OCI-LY3 (cell line): ENCODE measurements at regions not wholly inside any gene's neighbourhood (a gene's known extent, or its start where the extent isn't known, plus 50 kb on each side); places are given as distances from the start of the nearest gene placed in this dataset.

ENCODE experiments used
- H2AFZ ChIP-seq: fragments of 200-600, 300-600 bp; shearing (Covaris generic); 2 replicates; pipeline ENCODE4 v1.6.0; 2014; ENCODE audit warnings: antibody characterized with exemption, low read depth, low read length
- H3K27ac ChIP-seq: fragments of 200-600, 300-600 bp; sonication (generic); 2 replicates; pipeline ENCODE4 v1.5.1; 2014; ENCODE audit warnings: mild to moderate bottlenecking, low read length, moderate library complexity, mixed read lengths
- H3K27me3 ChIP-seq: fragments of 200-600, 300-600 bp; sonication (generic); 2 replicates; pipeline ENCODE4 v1.6.1; 2014; ENCODE audit warnings: low read depth, low read length, mixed read lengths
- H3K36me3 ChIP-seq: fragments of 200-600, 300-600 bp; sonication (generic); replicated peaks from 2 replicates; pipeline ENCODE3; 2014; ENCODE audit warnings: low read depth, low read length, mixed read lengths
- H3K4me1 ChIP-seq: fragments of 300-600, 200-600 bp; sonication (generic); 2 replicates; pipeline ENCODE4 v1.6.1; 2014; ENCODE audit warnings: low read length, mixed read lengths
- H3K4me2 ChIP-seq: fragments of 200-600, 300-600 bp; sonication (generic); 2 replicates; pipeline ENCODE4 v1.6.1; 2014; ENCODE audit warnings: low read length, mixed read lengths
- H3K4me3 ChIP-seq: fragments of 300-600, 200-600 bp; sonication (generic); 2 replicates; pipeline ENCODE4 v1.5.1; 2014; ENCODE audit warnings: antibody characterized with exemption, mild to moderate bottlenecking, low read length, moderate library complexity
- H3K79me2 ChIP-seq: fragments of 300-600, 200-600 bp; shearing (Covaris generic); 2 replicates; pipeline ENCODE4 v1.6.1; 2014; ENCODE audit warnings: mild to moderate bottlenecking, low read length, mixed read lengths
- H3K9ac ChIP-seq: fragments of 300-600, 200-600 bp; shearing (Covaris generic); 2 replicates; pipeline ENCODE4 v1.6.0; 2014; ENCODE audit warnings: mild to moderate bottlenecking, low read length, moderate library complexity
- H3K9me3 ChIP-seq: fragments of 200-600, 300-600 bp; shearing (Covaris generic); 2 replicates; pipeline ENCODE4 v1.6.1; 2014; ENCODE audit warnings: low read length, mixed read lengths; ENCODE audit not compliant: insufficient read depth
- H4K20me1 ChIP-seq: fragments of 200-600, 300-600 bp; sonication (generic); 2 replicates; pipeline ENCODE4 v1.6.1; 2016; ENCODE audit warnings: low read length, mixed read lengths; ENCODE audit not compliant: insufficient read depth
- EZH2phosphoT487 ChIP-seq: fragments of 200-600 bp; shearing (Covaris generic); IDR thresholded peaks from 2 replicates; pipeline ENCODE4 v1.6.1; 2018; ENCODE audit warnings: antibody characterized with exemption, mixed run types, low read depth
- TF ChIP-seq, protein P1 (sequence below): fragments of 200-600, 300-600 bp; sonication (generic); IDR thresholded peaks from 2 replicates; pipeline ENCODE4 v1.5.1; 2014; ENCODE audit warnings: antibody characterized with exemption, low read length, low read depth

DNA sequence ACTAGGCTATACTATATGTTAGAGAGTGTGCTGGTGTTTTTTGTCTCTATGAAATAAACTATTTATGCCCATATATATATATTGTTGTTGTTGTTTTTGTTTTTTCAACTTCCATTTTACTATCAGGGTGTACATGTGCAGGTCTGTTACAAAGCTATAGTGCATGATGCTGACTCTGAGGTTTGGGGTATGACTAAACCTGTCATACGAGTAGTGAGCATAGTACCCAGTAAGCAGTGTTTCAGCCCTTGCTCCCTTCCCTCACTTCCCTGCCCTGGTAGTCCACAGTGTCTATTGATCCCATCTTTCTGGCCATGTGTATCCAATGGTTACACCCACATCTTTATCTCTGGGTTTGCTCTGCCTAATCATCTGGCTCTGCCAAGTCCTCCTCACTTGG lies 101.8 kb downstream of the FAS start:
- H3K9ac ChIP-seq: no peak overlapping the region
- H3K4me2 ChIP-seq: no peak overlapping the region

GRCh38 chr10:89091496-89091895 lies 100.9 kb downstream of the FAS start:
- Histone ChIP-seq H3K79me2 (no peaks in the 10 kb centered on the region), H2AFZ (no peak overlapping the region), H3K27ac (no peak overlapping the region), H4K20me1 (no peaks in the 10 kb centered on the region), H3K36me3 (no peaks in the 10 kb centered on the region), H3K9ac (no peak overlapping the region), H3K9me3 (no peaks in the 10 kb centered on the region), H3K27me3 (no peaks in the 10 kb centered on the region), H3K4me2 (no peak overlapping the region), H3K4me3 (no peak overlapping the region), H3K4me1 (peaks cover 32% of the 10 kb centered on the region)
- TF ChIP-seq, protein P1, sequence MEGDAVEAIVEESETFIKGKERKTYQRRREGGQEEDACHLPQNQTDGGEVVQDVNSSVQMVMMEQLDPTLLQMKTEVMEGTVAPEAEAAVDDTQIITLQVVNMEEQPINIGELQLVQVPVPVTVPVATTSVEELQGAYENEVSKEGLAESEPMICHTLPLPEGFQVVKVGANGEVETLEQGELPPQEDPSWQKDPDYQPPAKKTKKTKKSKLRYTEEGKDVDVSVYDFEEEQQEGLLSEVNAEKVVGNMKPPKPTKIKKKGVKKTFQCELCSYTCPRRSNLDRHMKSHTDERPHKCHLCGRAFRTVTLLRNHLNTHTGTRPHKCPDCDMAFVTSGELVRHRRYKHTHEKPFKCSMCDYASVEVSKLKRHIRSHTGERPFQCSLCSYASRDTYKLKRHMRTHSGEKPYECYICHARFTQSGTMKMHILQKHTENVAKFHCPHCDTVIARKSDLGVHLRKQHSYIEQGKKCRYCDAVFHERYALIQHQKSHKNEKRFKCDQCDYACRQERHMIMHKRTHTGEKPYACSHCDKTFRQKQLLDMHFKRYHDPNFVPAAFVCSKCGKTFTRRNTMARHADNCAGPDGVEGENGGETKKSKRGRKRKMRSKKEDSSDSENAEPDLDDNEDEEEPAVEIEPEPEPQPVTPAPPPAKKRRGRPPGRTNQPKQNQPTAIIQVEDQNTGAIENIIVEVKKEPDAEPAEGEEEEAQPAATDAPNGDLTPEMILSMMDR: no peak
- no peak for TF ChIP-seq EZH2phosphoT487

More for the DNA sequence above, 101.8 kb downstream of the FAS start:
- Histone ChIP-seq H3K27me3 (no peaks in the 10 kb centered on the region), H3K4me3 (no peak overlapping the region), H4K20me1 (no peaks in the 10 kb centered on the region), H3K79me2 (no peaks in the 10 kb centered on the region), H3K9me3 (no peaks in the 10 kb centered on the region), H2AFZ (no peak overlapping the region), H3K36me3 (no peaks in the 10 kb centered on the region), H3K27ac (no peak overlapping the region), H3K4me1 (peaks cover 22% of the 10 kb centered on the region)
- TF ChIP-seq, protein P1: no peak
- no peak for TF ChIP-seq EZH2phosphoT487

DNA sequence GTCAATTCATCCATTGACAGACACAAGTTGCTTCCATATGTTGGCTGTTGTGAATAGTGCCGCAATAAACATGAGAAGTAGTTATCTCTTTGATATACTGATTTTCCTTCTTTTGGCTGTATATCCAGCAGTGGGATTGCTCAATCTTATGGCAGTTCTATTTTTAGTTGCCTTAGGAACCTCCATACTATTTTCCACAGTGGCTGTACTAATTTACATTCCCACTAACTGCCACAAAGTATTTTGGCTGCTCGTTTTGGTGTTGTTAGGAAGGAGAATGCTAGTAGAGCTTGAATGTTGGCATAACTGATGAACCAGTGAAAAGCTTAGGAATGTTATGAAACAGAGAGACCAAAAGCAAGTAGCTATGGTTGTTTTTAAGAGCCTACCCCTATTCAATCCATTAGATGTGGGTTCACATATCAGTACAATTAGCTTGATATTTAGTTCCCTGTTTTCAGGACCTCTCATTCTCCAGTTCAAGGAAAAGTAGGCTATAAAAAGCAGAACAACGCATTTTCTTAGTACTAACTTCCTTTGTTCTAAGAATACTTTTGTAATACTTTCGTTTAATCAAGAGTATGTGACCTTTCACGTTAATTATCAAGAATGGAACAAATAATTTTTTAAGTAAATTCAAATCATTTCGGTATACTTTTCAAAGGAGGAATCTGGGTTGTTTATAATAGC lies 100.3 kb downstream of the FAS start:
- Histone ChIP-seq H3K9ac (no peak overlapping the region), H3K79me2 (no peaks in the 10 kb centered on the region), H2AFZ (no peak overlapping the region), H3K4me3 (no peak overlapping the region), H3K27me3 (no peaks in the 10 kb centered on the region), H4K20me1 (no peaks in the 10 kb centered on the region), H3K27ac (no peak overlapping the region), H3K4me2 (no peak overlapping the region), H3K9me3 (no peaks in the 10 kb centered on the region), H3K36me3 (no peaks in the 10 kb centered on the region), H3K4me1 (peaks cover 35% of the 10 kb centered on the region)
- TF ChIP-seq, protein P1: no peak
- no peak for TF ChIP-seq EZH2phosphoT487

DNA sequence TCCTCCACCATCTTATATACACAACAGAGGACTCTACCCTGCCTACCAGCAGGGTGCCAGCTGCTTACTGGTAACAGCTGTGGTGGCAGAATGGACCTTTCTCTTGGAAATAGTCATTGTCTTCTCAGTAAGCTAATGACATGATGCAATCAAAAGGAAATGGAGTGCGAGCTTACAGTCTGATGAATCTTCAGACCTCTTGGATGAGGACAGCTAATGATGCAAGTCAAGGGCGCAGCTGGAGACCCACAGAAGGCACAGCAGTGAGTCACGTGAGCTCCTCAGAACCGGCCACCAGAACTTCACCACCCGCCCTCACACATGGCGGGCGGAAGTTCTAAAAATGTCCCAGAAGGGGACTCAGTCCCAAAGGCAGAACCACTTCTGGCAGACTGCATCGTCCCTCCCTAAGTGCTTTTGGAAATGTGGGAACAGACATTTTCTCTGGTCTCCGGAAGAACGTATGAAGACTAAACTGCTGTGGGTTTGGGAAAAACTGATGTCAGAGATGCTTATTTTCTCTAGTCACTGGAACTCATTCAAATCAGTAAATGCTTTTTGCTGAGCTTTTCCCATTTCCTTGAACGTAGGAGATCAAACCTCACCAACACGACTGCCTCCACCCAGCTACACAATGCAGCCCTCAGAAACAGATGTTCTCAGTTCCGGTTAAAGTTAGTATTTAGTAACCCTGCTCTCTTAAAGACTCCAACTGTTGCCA lies 96.4 kb downstream of the FAS start:
- Histone ChIP-seq H2AFZ (peak overlapping the region; percentile 96), H3K27ac (peak overlapping the region; percentile 79), H3K79me2 (no peaks in the 10 kb centered on the region), H3K9me3 (no peaks in the 10 kb centered on the region), H4K20me1 (no peaks in the 10 kb centered on the region), H3K4me3 (peak overlapping the region; percentile 78), H3K36me3 (no peaks in the 10 kb centered on the region), H3K27me3 (no peaks in the 10 kb centered on the region), H3K9ac (peak overlapping the region; percentile 78), H3K4me2 (peak overlapping the region; percentile 98), H3K4me1 (peaks cover 53% of the 10 kb centered on the region)
- TF ChIP-seq, protein P1: no peak
- TF ChIP-seq EZH2phosphoT487: no peak
